ENCODE measurements at regions not wholly inside any gene's neighbourhood (a gene's known extent, or its start where the extent isn't known, plus 50 kb on each side); places are given as distances from the start of the nearest gene placed in this dataset.
A peak's percentile ranks its signal among the peaks of the same experiment; 100 is the strongest.

- no peaks in the 10 kb centered on the region for H3K9me1 ChIP-seq (replicated peaks; ENCODE audit: control insufficient read depth, extremely low read depth, insufficient read depth, low read length)
- intact Hi-C loops (cut with micrococcal nuclease) (no loop called here), dilution Hi-C loops (cut with MboI; ENCODE audit: extremely low pct_ligation_motif_present, low sequenced_read_pairs) (no loop called here)
- H3K4me2 ChIP-seq (ENCODE audit: insufficient read depth, low read length): peak overlapping the region; percentile 22
- ChIA-PET CTCF (interaction anchor here (0.6 to 1.3 kb wide), 3 partner anchors 10 to 116 kb away, joined by 4 to 6 read pairs (median 5); no protein-coding TSS in a partner anchor), POLR2A (no interaction called here)
- H3K27ac ChIP-seq (ENCODE audit: insufficient read depth, low read depth, low read length): no peak overlapping the region
- no peaks in the 10 kb centered on the region for H3K36me3 ChIP-seq (ENCODE audit: control insufficient read depth in 2 of 2, extremely low read depth in 1 of 2, insufficient read depth in 2 of 2, low read length in 2 of 2)
- no peaks in the 10 kb centered on the region for H3K27me3 ChIP-seq (ENCODE audit: control insufficient read depth in 2 of 2, insufficient read depth in 2 of 2, low read length in 2 of 2)
- FAIRE-seq: peak; percentile 83
- TF ChIP-seq MYC (IDR thresholded peaks at IDR 0.05; ENCODE audit: low read depth, low read length) (no peak), JUN (IDR thresholded peaks at IDR 0.05; ENCODE audit: borderline replicate concordance, insufficient read depth, insufficient read length, low read depth) (peak; percentile 15), CTCF (IDR thresholded peaks at IDR 0.05; ENCODE audit: extremely low read depth in 1 of 2, insufficient read depth in 1 of 2, low read depth in 1 of 2, low read length in 2 of 2) (no peak), GATA2 (IDR thresholded peaks at IDR 0.05; ENCODE audit: insufficient read depth, insufficient read length, low read depth, low read length) (no peak), MAX (IDR thresholded peaks at IDR 0.05; ENCODE audit: insufficient read depth, insufficient read length) (no peak), FOS (IDR thresholded peaks at IDR 0.05; ENCODE audit: borderline replicate concordance, insufficient read depth, low read length) (peak; percentile 65)
- DNase-seq (ENCODE audit: low read depth, low spot score): peak; percentile 69
- no peaks in the 10 kb centered on the region for H3K9me3 ChIP-seq (replicated peaks; ENCODE audit: control insufficient read depth, insufficient read depth, low read length)
- H2AFZ ChIP-seq (ENCODE audit: low read depth, low read length): peak overlapping the region; percentile 49
- no peaks in the 10 kb centered on the region for H3K79me2 ChIP-seq (ENCODE audit: control insufficient read depth, insufficient read depth, low read length)
- no TSS peak for BruUV-seq (replicated peaks)
- H4K20me1 ChIP-seq (replicated peaks; ENCODE audit: control insufficient read depth, extremely low read depth, insufficient read depth, low read length): no peaks in the 10 kb centered on the region
- H3K4me3 ChIP-seq (replicated peaks in 1 of 3; ENCODE audit: insufficient read depth in 1 of 3, low read depth in 1 of 3, low read length in 3 of 3): no peak overlapping the region
- no peak overlapping the region for H3K9ac ChIP-seq (replicated peaks; ENCODE audit: extremely low read depth, insufficient read depth, low read length)
- H3K4me1 ChIP-seq (ENCODE audit: control insufficient read depth, extremely low read depth, insufficient read depth, low read length): peaks cover 9% of the 10 kb centered on the region
These were observed 112.8 kb upstream of the SLC39A10 start for GRCh38 chr2:195543902-195544894.

Data from endothelial cell of umbilical vein (primary cell).